GM12878 (cell line): ENCODE measurements at regions not wholly inside any gene's neighbourhood (a gene's known extent, or its start where the extent isn't known, plus 50 kb on each side); places are given as distances from the start of the nearest gene placed in this dataset.

ENCODE experiments used
- BACH1 ChIP-seq: fragments of 450-650 bp; IDR thresholded peaks from 2 replicates; pipeline ENCODE4 v1.6.1; 2017; ENCODE audit warnings: mild to moderate bottlenecking, borderline replicate concordance
- BRCA1 ChIP-seq: IDR thresholded peaks from 2 replicates; pipeline ENCODE4 v1.6.1; 2011; ENCODE audit warnings: low read depth, low read length, improper control_type of control experiment
- EED ChIP-seq: sonication (generic); IDR thresholded peaks from 2 replicates; pipeline ENCODE4 v1.6.1; 2016; ENCODE audit warnings: antibody characterized with exemption, low read depth
- ELK1 ChIP-seq: IDR thresholded peaks from 2 replicates; pipeline ENCODE4 v1.6.1; 2012; ENCODE audit warnings: low read depth, low read length, improper control_type of control experiment
- IRF3 ChIP-seq: fragments of 450-650 bp; IDR thresholded peaks from 2 replicates; pipeline ENCODE4 v1.6.1; 2014; ENCODE audit warnings: mild to moderate bottlenecking
- IRF4 ChIP-seq: IDR thresholded peaks from 2 replicates; pipeline ENCODE4 v1.6.1; 2011; ENCODE audit warnings: low read depth, low read length
- MAX ChIP-seq: IDR thresholded peaks from 2 replicates; pipeline ENCODE4 v1.6.1; 2012; ENCODE audit warnings: low read depth, low read length, improper control_type of control experiment
- MTA2 ChIP-seq: fragments of 450-650 bp; IDR thresholded peaks from 2 replicates; pipeline ENCODE4 v1.6.1; 2016; ENCODE audit warnings: low read depth, mild to moderate bottlenecking, moderate library complexity
- NBN ChIP-seq: fragments of 450-650 bp; IDR thresholded peaks from 2 replicates; pipeline ENCODE4 v1.6.1; 2016
- NFYA ChIP-seq: IDR thresholded peaks from 2 replicates; pipeline ENCODE4 v1.6.1; 2011; ENCODE audit warnings: low read depth, mild to moderate bottlenecking, low read length, improper control_type of control experiment, borderline replicate concordance
- NFYB ChIP-seq: IDR thresholded peaks from 2 replicates; pipeline ENCODE4 v1.6.1; 2011; ENCODE audit warnings: low read depth, mild to moderate bottlenecking, low read length, improper control_type of control experiment, moderate library complexity; ENCODE audit not compliant: insufficient read depth
- PML ChIP-seq: IDR thresholded peaks from 2 replicates; pipeline ENCODE4 v1.6.1; 2012; ENCODE audit warnings: low read length, inconsistent platforms
- PRDM15 ChIP-seq: fragments of 450-650 bp; formaldehyde crosslinking; IDR thresholded peaks from 2 replicates; pipeline ENCODE4 v1.4.0; 2020; ENCODE audit warnings: mild to moderate bottlenecking, moderate library complexity
- RAD21 ChIP-seq: IDR thresholded peaks from 2 replicates; pipeline ENCODE4 v1.6.1; 2011; ENCODE audit warnings: mild to moderate bottlenecking, low read depth, low read length, moderate library complexity; ENCODE audit not compliant: insufficient read depth
- SKIL ChIP-seq: fragments of 450-650 bp; IDR thresholded peaks from 2 replicates; pipeline ENCODE4 v1.6.1; 2017; ENCODE audit warnings: mild to moderate bottlenecking, low read depth, inconsistent platforms; ENCODE audit not compliant: poor library complexity, severe bottlenecking
- SP1 ChIP-seq: IDR thresholded peaks from one replicate; pipeline ENCODE4 v1.6.1; 2011; ENCODE audit warnings: low read depth, low read length
- SPI1 ChIP-seq: IDR thresholded peaks from 2 replicates; pipeline ENCODE4 v1.6.1; 2011; ENCODE audit warnings: low read depth, mild to moderate bottlenecking, low read length, moderate library complexity, borderline replicate concordance; ENCODE audit not compliant: insufficient read depth
- SREBF1 ChIP-seq: IDR thresholded peaks from 2 replicates; pipeline ENCODE4 v1.6.1; 2012; ENCODE audit warnings: mild to moderate bottlenecking, low read length
- YBX1 ChIP-seq: fragments of 450-650 bp; IDR thresholded peaks from 2 replicates; pipeline ENCODE4 v1.6.1; 2016; ENCODE audit warnings: antibody characterized with exemption
- ZBED1 ChIP-seq: IDR thresholded peaks from 2 replicates; pipeline ENCODE4 v1.6.1; 2016; ENCODE audit warnings: borderline replicate concordance
- ZNF384 ChIP-seq: IDR thresholded peaks from 2 replicates; pipeline ENCODE4 v1.6.1; 2012; ENCODE audit warnings: low read depth, mild to moderate bottlenecking, low read length, improper control_type of control experiment, borderline replicate concordance
- ZSCAN29 ChIP-seq: fragments of 450-650 bp; IDR thresholded peaks from 2 replicates; pipeline ENCODE4 v1.6.1; 2017; ENCODE audit warnings: mild to moderate bottlenecking, moderate library complexity
- ZZZ3 ChIP-seq: IDR thresholded peaks from 2 replicates; pipeline ENCODE4 v1.6.1; 2011; ENCODE audit warnings: low read depth; ENCODE audit not compliant: control insufficient read depth, insufficient read length

- no peak for TF ChIP-seq ELK1
- no peak for TF ChIP-seq ZZZ3
- TF ChIP-seq NFYB = no peak
- TF ChIP-seq IRF3 = no peak
- peak; percentile 89; the same call in 1 of the 2 replicates for TF ChIP-seq ZBED1
- no peak for TF ChIP-seq BACH1
- TF ChIP-seq SP1 = no peak
- no peak for TF ChIP-seq ZSCAN29
- peak; percentile 81; the same call in 1 of the 2 replicates for TF ChIP-seq SPI1
- TF ChIP-seq NFYA = no peak
- TF ChIP-seq NBN = no peak
- no peak for TF ChIP-seq BRCA1
- peak; percentile 98 for TF ChIP-seq EED
- peak; percentile 23; the same call in 1 of the 2 replicates for TF ChIP-seq RAD21
- TF ChIP-seq PML = peak; percentile 75
- no peak for TF ChIP-seq SREBF1
- no peak for TF ChIP-seq YBX1
- no peak for TF ChIP-seq SKIL
- no peak for TF ChIP-seq MTA2
- no peak for TF ChIP-seq MAX
- TF ChIP-seq IRF4 = peak; percentile 45; the same call in 1 of the 2 replicates
- TF ChIP-seq ZNF384 = no peak
- no peak for TF ChIP-seq PRDM15
Measured at GRCh38 chr4:146059865-146060264, 115.7 kb upstream of the LSM6 start (continued).
